SK-N-SH treated with all-trans-retinoic acid at 6 μM for 48 hours (cell line): ENCODE measurements at regions not wholly inside any gene's neighbourhood (a gene's known extent, or its start where the extent isn't known, plus 50 kb on each side); places are given as distances from the start of the nearest gene placed in this dataset.

Experiments used
- CSDC2 ChIP-seq: fragments of 250-450 bp; sonication (Bioruptor Pico); IDR thresholded peaks from 2 replicates; pipeline ENCODE4 v1.5.0; 2020; ENCODE audit warnings: mild to moderate bottlenecking, moderate library complexity
- TOX ChIP-seq: fragments of 250-450 bp; sonication (Bioruptor Pico); IDR thresholded peaks from 2 replicates; pipeline ENCODE4 v1.8.0; 2021; ENCODE audit warnings: mild to moderate bottlenecking, moderate library complexity, borderline replicate concordance
- ZFP3 ChIP-seq: fragments of 250-450 bp; sonication (Bioruptor Pico); IDR thresholded peaks from 2 replicates; pipeline ENCODE4 v1.5.0; 2020; ENCODE audit warnings: mild to moderate bottlenecking, moderate library complexity
- TF ChIP-seq, protein P1 (sequence below): fragments of 250-450 bp; sonication (Bioruptor Pico); IDR thresholded peaks from 2 replicates; pipeline ENCODE4 v1.5.1; 2021; ENCODE audit warnings: mild to moderate bottlenecking, moderate library complexity
- TF ChIP-seq, protein P2 (sequence below): fragments of 250-450 bp; sonication (Bioruptor Pico); IDR thresholded peaks from 2 replicates; pipeline ENCODE4 v1.5.0; 2020; ENCODE audit warnings: mild to moderate bottlenecking, moderate library complexity

DNA sequence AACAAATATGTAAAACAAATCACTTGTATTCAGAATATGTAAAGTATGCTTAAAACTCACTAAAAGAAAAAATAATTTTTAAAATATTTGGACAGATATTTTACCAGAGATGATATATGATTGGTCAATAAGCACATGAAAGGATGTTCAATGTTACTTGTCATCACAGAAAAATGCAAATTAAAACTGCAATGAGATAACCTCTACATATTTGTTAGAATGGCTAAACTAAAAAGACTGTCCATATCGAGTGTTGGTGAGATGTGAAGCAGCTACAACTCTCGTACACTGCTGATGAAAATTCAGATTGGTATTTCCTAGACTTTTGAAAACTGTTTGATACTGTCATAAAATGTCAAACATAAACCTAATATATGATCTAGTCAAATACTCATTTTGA lies 685.1 kb downstream of the DTWD2 start:
- TF ChIP-seq, protein P1, sequence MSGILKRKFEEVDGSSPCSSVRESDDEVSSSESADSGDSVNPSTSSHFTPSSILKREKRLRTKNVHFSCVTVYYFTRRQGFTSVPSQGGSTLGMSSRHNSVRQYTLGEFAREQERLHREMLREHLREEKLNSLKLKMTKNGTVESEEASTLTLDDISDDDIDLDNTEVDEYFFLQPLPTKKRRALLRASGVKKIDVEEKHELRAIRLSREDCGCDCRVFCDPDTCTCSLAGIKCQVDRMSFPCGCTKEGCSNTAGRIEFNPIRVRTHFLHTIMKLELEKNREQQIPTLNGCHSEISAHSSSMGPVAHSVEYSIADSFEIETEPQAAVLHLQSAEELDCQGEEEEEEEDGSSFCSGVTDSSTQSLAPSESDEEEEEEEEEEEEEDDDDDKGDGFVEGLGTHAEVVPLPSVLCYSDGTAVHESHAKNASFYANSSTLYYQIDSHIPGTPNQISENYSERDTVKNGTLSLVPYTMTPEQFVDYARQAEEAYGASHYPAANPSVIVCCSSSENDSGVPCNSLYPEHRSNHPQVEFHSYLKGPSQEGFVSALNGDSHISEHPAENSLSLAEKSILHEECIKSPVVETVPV (CRISPR knock-in tag): no peak
- TF ChIP-seq TOX (CRISPR knock-in tag): no peak
- TF ChIP-seq, protein P2, sequence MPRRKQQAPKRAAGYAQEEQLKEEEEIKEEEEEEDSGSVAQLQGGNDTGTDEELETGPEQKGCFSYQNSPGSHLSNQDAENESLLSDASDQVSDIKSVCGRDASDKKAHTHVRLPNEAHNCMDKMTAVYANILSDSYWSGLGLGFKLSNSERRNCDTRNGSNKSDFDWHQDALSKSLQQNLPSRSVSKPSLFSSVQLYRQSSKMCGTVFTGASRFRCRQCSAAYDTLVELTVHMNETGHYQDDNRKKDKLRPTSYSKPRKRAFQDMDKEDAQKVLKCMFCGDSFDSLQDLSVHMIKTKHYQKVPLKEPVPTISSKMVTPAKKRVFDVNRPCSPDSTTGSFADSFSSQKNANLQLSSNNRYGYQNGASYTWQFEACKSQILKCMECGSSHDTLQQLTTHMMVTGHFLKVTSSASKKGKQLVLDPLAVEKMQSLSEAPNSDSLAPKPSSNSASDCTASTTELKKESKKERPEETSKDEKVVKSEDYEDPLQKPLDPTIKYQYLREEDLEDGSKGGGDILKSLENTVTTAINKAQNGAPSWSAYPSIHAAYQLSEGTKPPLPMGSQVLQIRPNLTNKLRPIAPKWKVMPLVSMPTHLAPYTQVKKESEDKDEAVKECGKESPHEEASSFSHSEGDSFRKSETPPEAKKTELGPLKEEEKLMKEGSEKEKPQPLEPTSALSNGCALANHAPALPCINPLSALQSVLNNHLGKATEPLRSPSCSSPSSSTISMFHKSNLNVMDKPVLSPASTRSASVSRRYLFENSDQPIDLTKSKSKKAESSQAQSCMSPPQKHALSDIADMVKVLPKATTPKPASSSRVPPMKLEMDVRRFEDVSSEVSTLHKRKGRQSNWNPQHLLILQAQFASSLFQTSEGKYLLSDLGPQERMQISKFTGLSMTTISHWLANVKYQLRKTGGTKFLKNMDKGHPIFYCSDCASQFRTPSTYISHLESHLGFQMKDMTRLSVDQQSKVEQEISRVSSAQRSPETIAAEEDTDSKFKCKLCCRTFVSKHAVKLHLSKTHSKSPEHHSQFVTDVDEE (CRISPR knock-in tag): no peak
- TF ChIP-seq CSDC2 (CRISPR knock-in tag): no peak
- TF ChIP-seq ZFP3 (CRISPR knock-in tag): no peak
